ENCODE measurements at regions not wholly inside any gene's neighbourhood (a gene's known extent, or its start where the extent isn't known, plus 50 kb on each side); places are given as distances from the start of the nearest gene placed in this dataset.
"Not testable (repeated sequence)": the region's sequence is repeated elsewhere in the genome, so short reads cannot be mapped to it uniquely, and the experiment has no call there.

DNA sequence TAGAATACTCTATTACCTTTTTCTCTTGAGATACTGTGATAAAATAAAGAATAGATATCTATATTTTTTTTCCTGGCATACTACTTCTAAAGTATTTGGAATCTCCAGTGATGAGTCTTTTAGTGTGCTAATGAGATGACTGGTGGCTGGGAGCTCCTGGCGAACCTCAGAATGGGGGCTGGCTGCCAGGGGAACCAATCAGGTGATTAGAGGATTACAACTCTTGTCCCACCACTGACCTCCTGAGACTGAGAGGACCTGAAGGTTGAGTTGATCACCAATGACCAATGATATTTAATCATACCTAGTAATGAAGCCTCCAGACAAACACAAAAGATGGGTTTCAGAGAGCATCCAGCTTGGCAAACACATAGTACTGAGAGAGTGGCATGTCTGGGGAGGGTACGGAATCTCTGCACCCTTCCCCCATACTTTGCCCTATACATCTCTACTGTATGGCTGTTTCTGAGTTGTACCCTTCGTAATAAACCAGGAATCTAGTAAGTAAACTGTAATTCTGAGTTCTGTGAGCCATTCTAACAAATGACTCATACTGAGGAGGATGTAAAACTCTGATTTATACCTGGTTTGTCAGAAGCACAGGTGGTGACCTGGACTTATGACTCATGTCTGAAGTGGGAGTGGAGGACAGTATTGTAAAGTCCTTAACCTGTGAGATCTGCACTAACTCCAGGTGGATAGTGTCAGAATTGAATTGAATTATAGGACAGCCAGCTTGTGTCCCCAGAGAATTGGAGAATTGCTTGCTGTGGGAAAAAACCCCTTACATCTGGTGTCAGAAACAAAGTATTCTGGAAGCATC, 325.3 kb upstream of the LRRC4C start:
- no peaks in the 10 kb centered on the region for H3K36me3 ChIP-seq (ENCODE audit: insufficient read depth, low read length)
- H3K9me3 ChIP-seq (ENCODE audit: control insufficient read depth, insufficient read depth, low read length), result no peaks in the 10 kb centered on the region
- H3K4me1 ChIP-seq (ENCODE audit: insufficient read depth, low read length), result no peaks in the 10 kb centered on the region
- H3K9ac ChIP-seq (ENCODE audit: low read depth, low read length), result no peak overlapping the region

DNA sequence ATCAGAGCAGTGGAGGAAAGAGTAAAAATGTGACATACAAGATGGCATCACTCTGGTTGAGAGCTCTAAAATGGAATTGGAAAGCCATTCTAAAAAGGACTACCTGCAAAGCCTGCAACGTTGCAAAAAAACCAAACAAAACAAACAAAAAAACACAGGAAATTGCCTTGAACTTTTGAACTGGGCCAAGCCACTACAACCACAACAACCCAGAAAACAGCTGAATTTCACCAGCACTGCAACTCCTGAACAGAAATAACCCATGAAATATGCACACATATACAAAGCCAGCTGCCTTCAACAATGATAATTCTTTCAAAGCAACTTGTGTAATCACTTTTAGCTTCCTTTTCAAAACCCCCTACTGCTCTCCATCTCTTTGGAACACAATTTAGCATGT, 326.6 kb upstream of the LRRC4C start:
- no peak overlapping the region for H3K9ac ChIP-seq (ENCODE audit: low read depth, low read length)
- no peaks in the 10 kb centered on the region for H3K4me1 ChIP-seq (ENCODE audit: insufficient read depth, low read length)
- H3K36me3 ChIP-seq (ENCODE audit: insufficient read depth, low read length), result no peaks in the 10 kb centered on the region
- no peaks in the 10 kb centered on the region for H3K9me3 ChIP-seq (ENCODE audit: control insufficient read depth, insufficient read depth, low read length)

DNA sequence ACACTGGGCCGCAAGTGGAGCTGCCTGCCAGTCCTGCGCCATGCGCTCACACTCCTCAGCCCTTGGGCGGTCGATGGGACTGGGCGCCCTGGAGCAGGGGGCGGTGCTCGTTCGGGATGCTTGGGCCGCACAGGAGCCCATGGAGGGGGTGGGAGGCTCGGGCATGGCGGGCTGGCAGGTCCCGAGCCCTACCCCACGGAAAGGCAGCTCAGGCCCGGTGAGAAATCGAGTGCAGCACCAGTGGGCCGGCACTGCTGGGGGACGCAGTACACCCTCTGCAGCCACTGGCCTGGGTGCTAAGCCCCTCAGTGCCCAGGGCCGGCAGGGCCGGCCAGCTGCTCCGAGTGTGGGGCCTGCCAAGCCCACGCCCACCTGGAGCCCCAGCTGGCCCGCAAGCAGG, 328.7 kb upstream of the LRRC4C start:
- Histone ChIP-seq H3K9me3 (ENCODE audit: control insufficient read depth, insufficient read depth, low read length) (no peaks in the 10 kb centered on the region), H3K4me1 (ENCODE audit: insufficient read depth, low read length) (no peaks in the 10 kb centered on the region), H3K36me3 (ENCODE audit: insufficient read depth, low read length) (no peaks in the 10 kb centered on the region), H3K9ac (ENCODE audit: low read depth, low read length) (no peak overlapping the region)

DNA sequence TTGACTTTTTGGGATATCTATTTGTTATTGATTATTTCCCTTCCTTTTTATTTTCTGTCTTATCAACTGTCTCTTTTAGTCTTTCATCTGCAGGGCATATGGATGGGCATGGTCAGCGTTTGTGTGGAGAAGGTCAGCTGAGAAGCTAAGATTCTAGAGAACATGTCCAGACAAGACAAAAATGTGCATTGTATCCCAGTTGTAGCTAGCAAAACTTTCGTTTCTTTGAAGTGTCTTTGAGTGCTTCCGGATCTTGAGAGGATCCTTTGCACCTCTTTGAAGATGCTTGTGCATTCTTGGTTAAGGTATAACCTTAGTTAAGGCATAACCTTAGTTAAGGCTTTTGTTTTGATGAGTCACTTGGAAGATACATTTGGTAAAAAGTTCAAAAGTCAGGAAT, 329.9 kb upstream of the LRRC4C start:
- Histone ChIP-seq H3K36me3 (ENCODE audit: insufficient read depth, low read length) (no peaks in the 10 kb centered on the region), H3K9ac (ENCODE audit: low read depth, low read length) (no peak overlapping the region), H3K4me1 (ENCODE audit: insufficient read depth, low read length) (no peaks in the 10 kb centered on the region), H3K9me3 (ENCODE audit: control insufficient read depth, insufficient read depth, low read length) (no peaks in the 10 kb centered on the region)

DNA sequence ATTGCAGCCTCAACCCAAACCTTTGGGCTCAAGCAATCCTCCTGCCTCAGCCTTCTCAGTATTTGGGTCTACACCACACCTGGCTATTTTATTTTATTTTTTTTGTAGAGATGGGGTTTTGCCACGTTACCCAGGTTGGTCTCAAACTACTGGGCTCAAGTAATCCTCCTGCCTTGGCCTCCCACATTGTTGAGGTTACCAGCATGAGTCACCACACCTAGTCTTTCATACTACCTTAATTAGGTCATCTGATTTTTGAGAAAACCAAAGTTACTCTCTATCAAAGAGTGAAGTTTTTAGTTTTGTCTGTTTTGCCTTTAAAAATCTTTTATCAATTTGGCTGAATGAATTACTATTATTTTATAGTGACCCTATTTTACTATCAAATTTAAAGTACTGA, 335.6 kb upstream of the LRRC4C start:
- Histone ChIP-seq H3K9me3 (ENCODE audit: control insufficient read depth, insufficient read depth, low read length) (no peaks in the 10 kb centered on the region), H3K4me1 (ENCODE audit: insufficient read depth, low read length) (no peaks in the 10 kb centered on the region), H3K9ac (ENCODE audit: low read depth, low read length) (no peak overlapping the region), H3K36me3 (ENCODE audit: insufficient read depth, low read length) (no peaks in the 10 kb centered on the region)

DNA sequence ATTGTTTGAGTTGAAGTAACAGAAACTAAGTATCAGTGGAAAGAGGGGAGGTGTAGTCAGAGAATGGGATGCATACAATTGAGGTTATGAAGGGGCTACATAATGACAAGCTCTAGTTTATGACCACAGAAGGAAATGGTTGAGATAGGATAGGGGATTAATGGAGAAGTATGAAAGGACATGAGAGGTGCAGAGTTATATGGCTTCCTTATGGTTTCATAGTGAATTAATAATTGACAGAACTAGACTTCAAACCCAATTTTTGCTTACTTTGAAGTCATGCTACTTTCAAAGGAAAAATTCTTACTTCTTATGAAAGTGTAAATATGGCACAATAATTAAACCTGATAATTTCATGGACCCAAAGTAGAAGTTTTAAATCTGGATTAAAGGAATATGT, 340.3 kb upstream of the LRRC4C start:
- Histone ChIP-seq H3K9ac (ENCODE audit: low read depth, low read length) (no peak overlapping the region), H3K4me1 (ENCODE audit: insufficient read depth, low read length) (no peaks in the 10 kb centered on the region), H3K36me3 (ENCODE audit: insufficient read depth, low read length) (no peaks in the 10 kb centered on the region), H3K9me3 (ENCODE audit: control insufficient read depth, insufficient read depth, low read length) (0 out of 2 replicates have a peak, but pooled peaks cover 2% of the 10 kb centered on the region)

DNA sequence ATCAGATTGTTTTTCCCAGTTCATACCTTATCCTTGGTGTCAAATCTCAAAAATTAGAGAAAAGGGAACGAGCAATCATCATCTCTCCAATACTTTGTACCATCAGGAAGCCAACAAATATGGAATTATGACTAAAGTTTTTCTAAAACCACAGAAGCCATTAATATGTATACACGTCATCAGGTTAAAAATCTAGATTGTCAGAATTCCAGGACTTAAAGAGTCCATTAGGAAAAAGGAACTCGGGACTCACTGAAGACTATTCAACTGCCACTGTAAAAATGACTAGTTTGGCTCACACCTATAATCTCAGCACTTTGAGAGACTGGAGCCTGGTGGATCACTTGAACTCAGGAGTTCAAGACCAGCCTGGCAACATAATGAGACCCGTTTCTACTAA, 344.4 kb upstream of the LRRC4C start:
- Histone ChIP-seq H3K9ac (ENCODE audit: low read depth, low read length) (no peak overlapping the region), H3K4me1 (ENCODE audit: insufficient read depth, low read length) (no peaks in the 10 kb centered on the region), H3K9me3 (ENCODE audit: control insufficient read depth, insufficient read depth, low read length) (0 out of 2 replicates have a peak, but pooled peaks cover 2% of the 10 kb centered on the region), H3K36me3 (ENCODE audit: insufficient read depth, low read length) (no peaks in the 10 kb centered on the region)

DNA sequence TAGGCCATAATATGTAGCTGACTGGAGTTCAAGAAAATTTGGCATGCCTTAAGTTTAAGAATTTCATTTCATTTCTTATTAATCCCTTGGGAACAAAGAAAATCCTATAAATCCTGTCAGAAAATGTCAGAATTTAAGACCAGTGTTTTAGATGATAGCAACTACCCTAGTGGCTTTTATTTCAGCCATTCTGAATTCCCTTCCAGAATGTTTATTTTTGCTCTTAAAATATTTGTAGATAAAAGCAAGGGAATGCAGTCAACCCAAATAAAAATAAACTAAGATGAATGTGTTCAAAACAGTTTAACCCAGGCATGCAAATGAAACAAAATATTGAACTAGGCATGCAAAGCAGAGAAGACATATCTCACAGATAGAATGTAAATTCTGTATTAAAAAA, 356.9 kb upstream of the LRRC4C start:
- Histone ChIP-seq H3K9ac (ENCODE audit: low read depth, low read length) (no peak overlapping the region), H3K9me3 (ENCODE audit: control insufficient read depth, insufficient read depth, low read length) (no peaks in the 10 kb centered on the region; the same call in 1 of the 2 replicates), H3K36me3 (ENCODE audit: insufficient read depth, low read length) (no peaks in the 10 kb centered on the region), H3K4me1 (ENCODE audit: insufficient read depth, low read length) (no peaks in the 10 kb centered on the region)

DNA sequence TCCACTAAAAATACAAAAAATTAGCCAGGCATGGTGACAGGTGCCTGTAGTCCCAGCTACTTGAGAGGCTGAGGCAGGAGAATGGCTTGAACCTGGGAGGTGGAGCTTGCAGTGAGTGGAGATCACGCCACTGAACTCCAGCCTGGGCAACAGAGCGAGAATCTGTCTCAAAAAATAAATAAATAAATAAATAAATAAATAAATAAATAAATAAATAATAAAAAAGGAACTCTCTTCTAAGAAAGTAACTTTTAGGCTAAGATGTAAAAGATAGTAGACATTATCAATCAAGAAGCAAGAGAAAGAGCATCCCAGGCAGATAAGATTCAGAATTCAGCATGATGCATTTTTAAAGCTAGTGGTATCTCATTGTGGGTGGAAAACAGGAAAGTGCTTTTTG, 364.8 kb upstream of the LRRC4C start:
- not testable (repeated sequence) for H3K9ac ChIP-seq (ENCODE audit: low read depth, low read length); H3K4me1 ChIP-seq (ENCODE audit: insufficient read depth, low read length); H3K36me3 ChIP-seq (ENCODE audit: insufficient read depth, low read length); H3K9me3 ChIP-seq (ENCODE audit: control insufficient read depth, insufficient read depth, low read length)

DNA sequence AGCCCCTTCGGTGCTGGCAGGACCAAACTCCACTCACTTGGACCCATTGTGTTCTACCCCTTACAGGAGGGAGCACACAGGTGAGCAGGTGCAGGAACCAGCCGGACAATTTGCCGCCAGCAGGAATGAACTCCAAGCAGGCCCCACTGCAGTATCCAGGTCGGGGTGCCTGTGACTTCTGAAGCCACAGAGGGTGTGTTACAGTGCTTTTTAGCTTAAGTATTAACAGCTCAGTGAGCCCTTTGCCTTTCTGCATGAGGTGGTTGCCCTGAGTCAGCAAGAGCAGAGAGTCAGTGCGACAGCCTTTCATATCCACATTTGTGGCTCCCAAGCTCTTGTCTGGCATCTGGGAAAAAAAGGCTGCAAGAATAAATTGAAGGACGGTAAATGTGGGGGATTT, 366.6 kb upstream of the LRRC4C start:
- Histone ChIP-seq H3K9me3 (ENCODE audit: control insufficient read depth, insufficient read depth, low read length) (no peaks in the 10 kb centered on the region), H3K9ac (ENCODE audit: low read depth, low read length) (no peak overlapping the region), H3K4me1 (ENCODE audit: insufficient read depth, low read length) (no peaks in the 10 kb centered on the region), H3K36me3 (ENCODE audit: insufficient read depth, low read length) (no peaks in the 10 kb centered on the region)

DNA sequence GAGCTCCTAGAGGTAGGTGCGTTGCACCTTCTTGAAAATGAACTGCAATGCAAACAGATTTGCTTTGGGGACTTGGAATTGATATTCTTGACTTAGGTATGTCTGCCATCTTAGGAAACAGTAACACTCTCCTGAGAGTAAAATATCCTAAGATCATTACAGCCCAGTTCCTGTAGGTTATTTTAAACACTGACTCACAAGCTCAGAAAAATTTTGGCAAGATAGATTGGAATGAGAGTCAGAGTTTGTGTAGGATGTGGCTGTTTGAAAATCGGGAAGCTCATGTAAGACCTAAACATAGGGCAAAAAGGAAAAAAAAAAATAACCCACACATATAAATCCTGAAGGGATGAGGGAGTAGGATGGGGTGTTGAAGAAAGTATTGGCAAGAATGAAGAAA, 377.0 kb upstream of the LRRC4C start:
- H3K36me3 ChIP-seq (ENCODE audit: insufficient read depth, low read length), result no peaks in the 10 kb centered on the region
- H3K4me1 ChIP-seq (ENCODE audit: insufficient read depth, low read length), result no peaks in the 10 kb centered on the region
- H3K9me3 ChIP-seq (ENCODE audit: control insufficient read depth, insufficient read depth, low read length), result no peaks in the 10 kb centered on the region
- no peak overlapping the region for H3K9ac ChIP-seq (ENCODE audit: low read depth, low read length)

DNA sequence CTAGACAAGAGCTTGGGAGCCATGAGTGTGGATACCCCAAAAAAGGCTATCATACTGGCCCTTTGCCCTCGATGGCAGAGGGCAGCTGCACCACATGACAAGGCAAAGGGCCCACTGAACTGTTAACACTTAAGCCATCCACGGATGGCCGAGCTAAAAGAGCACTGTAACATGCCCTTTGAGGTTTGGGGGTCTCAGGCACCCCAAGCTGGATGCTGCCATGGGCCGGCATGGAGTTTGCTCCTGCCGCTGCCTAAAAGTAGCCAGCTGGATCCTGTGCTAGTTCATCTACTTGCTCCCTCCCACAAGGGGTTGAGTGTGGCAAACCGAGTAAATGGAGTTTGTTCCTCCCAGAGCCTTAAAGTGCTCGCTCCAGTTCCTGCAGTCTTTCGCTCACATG, 383.2 kb upstream of the LRRC4C start:
- Histone ChIP-seq H3K9ac (ENCODE audit: low read depth, low read length) (no peak overlapping the region), H3K4me1 (ENCODE audit: insufficient read depth, low read length) (no peaks in the 10 kb centered on the region), H3K36me3 (ENCODE audit: insufficient read depth, low read length) (no peaks in the 10 kb centered on the region), H3K9me3 (ENCODE audit: control insufficient read depth, insufficient read depth, low read length) (no peaks in the 10 kb centered on the region)

DNA sequence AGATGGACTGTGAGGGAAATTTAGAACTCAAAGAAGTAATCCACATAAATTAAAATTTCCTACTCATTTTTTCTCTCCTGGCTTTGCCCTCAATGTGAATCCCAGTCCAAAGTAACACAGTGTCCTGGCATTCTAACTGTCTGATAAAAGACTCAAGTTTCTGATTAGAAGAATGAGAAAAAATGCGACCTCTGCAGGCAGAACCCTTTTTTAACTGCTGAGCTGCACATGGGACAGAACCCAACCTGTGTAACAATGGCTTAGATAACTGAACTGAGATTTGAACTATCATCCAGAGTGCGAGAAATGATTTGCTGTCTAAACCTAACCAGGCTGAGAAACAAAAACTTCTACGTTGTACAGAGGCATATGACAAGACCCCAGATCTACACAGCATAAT, 385.6 kb upstream of the LRRC4C start:
- Histone ChIP-seq H3K9me3 (ENCODE audit: control insufficient read depth, insufficient read depth, low read length) (no peaks in the 10 kb centered on the region), H3K9ac (ENCODE audit: low read depth, low read length) (no peak overlapping the region), H3K4me1 (ENCODE audit: insufficient read depth, low read length) (no peaks in the 10 kb centered on the region), H3K36me3 (ENCODE audit: insufficient read depth, low read length) (no peaks in the 10 kb centered on the region)

DNA sequence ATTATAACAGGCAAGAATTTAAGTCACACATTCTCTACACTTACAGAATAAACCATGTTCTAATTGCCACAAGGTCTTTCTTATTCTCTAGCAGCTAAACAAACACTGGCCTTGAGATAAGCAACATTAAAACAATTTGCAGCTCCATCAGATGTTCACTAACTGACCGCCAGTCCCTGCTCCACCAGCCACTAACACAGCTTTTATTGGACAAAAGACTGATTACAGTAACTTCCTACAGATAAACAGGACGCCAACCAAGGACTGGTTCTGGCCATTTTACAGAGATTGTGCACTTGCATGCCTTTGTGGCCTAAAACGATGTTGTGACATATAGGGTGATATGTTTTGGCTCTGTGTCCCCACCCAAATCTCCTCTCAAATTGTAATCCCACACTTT, 388.9 kb upstream of the LRRC4C start:
- H3K36me3 ChIP-seq (ENCODE audit: insufficient read depth, low read length), result no peaks in the 10 kb centered on the region
- H3K9ac ChIP-seq (ENCODE audit: low read depth, low read length), result no peak overlapping the region
- no peaks in the 10 kb centered on the region; the same call in 1 of the 2 replicates for H3K4me1 ChIP-seq (ENCODE audit: insufficient read depth, low read length)
- no peaks in the 10 kb centered on the region for H3K9me3 ChIP-seq (ENCODE audit: control insufficient read depth, insufficient read depth, low read length)

DNA sequence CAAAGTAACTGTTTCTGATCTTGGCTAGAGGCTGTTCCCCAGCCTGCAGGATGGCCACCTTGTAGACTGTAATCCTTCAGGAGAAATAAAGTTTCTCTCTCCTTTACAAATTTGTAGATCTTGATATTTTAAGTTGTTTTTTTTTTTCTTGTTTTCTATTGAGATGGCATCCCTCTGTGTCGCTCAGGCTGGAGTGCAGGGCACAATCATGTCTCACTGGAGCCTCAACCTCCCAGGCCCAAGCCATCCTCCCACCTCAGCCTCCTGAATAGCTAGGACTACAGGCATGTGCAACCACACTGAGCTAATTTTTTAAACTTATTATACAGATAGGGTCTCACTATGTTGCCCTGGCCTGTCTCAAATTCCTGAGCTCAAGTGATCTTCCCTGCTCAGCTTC, 389.8 kb upstream of the LRRC4C start:
- no peaks in the 10 kb centered on the region for H3K36me3 ChIP-seq (ENCODE audit: insufficient read depth, low read length)
- no peaks in the 10 kb centered on the region; the same call in 1 of the 2 replicates for H3K4me1 ChIP-seq (ENCODE audit: insufficient read depth, low read length)
- no peak overlapping the region for H3K9ac ChIP-seq (ENCODE audit: low read depth, low read length)
- no peaks in the 10 kb centered on the region for H3K9me3 ChIP-seq (ENCODE audit: control insufficient read depth, insufficient read depth, low read length)
